Endothelial cell of umbilical vein (primary cell): ENCODE measurements at regions not wholly inside any gene's neighbourhood (a gene's known extent, or its start where the extent isn't known, plus 50 kb on each side); places are given as distances from the start of the nearest gene placed in this dataset.

Experiments used
- CTCF ChIP-seq, 2 donors: IDR thresholded peaks; 1 replicate in 1 of 2; 2 replicates in 1 of 2; pipeline ENCODE4 v1.5.1; 2011; ENCODE audit warnings: low read length in 2 of 2, mild to moderate bottlenecking in 2 of 2, moderate library complexity in 2 of 2, control low read depth in 1 of 2, inconsistent platforms in 1 of 2, low read depth in 1 of 2; ENCODE audit not compliant: insufficient read depth in 1 of 2; ENCODE audit errors: extremely low read depth in 1 of 2
- EZH2 ChIP-seq: IDR thresholded peaks from 2 replicates; pipeline ENCODE4 v1.6.1; 2012; ENCODE audit warnings: borderline replicate concordance, low read depth, mild to moderate bottlenecking, moderate library complexity, low read length, inconsistent platforms; ENCODE audit not compliant: severe bottlenecking
- MYC ChIP-seq: IDR thresholded peaks from one replicate; pipeline ENCODE4 v1.6.1; 2011; ENCODE audit warnings: mild to moderate bottlenecking, low read depth, low read length
- POLR2A ChIP-seq: IDR thresholded peaks from 2 replicates; pipeline ENCODE4 v1.6.1; 2012; ENCODE audit warnings: low read depth, mild to moderate bottlenecking, control low read depth, low read length

- TF ChIP-seq EZH2 (no peak), POLR2A (no peak), CTCF (IDR thresholded peaks at IDR 0.05; ENCODE audit: extremely low read depth in 1 of 2, insufficient read depth in 1 of 2, low read depth in 1 of 2, low read length in 2 of 2) (no peak), MYC (no peak)
Measured at GRCh38 chr21:17668479-17669140, 55.9 kb upstream of the BTG3 start.
